HEK293 (cell line): ENCODE measurements at regions not wholly inside any gene's neighbourhood (a gene's known extent, or its start where the extent isn't known, plus 50 kb on each side); places are given as distances from the start of the nearest gene placed in this dataset.

Experiments used
- ZFP37 ChIP-seq: fragments of 450-650 bp; formaldehyde crosslinking; IDR thresholded peaks from 2 replicates; pipeline ENCODE4 v1.5.1; 2016; ENCODE audit warnings: missing biosample characterization, missing genetic modification characterization
- TF ChIP-seq, protein P1 (sequence below): fragments of 450-650 bp; formaldehyde crosslinking; IDR thresholded peaks from 2 replicates; pipeline ENCODE4 v1.5.1; 2016; ENCODE audit warnings: missing biosample characterization, missing genetic modification characterization
- TF ChIP-seq, protein P2 (sequence below): fragments of 450-650 bp; formaldehyde crosslinking; IDR thresholded peaks from 2 replicates; pipeline ENCODE4 v1.5.1; 2016; ENCODE audit warnings: missing biosample characterization, missing genetic modification characterization
- TF ChIP-seq, protein P3 (sequence below): fragments of 450-650 bp; formaldehyde crosslinking; IDR thresholded peaks from 2 replicates; pipeline ENCODE4 v1.5.1; 2017; ENCODE audit warnings: missing biosample characterization, missing genetic modification characterization
- TF ChIP-seq, protein P4 (sequence below): IDR thresholded peaks from 2 replicates; pipeline ENCODE4 v1.6.1; 2011; ENCODE audit warnings: mild to moderate bottlenecking, low read depth, low read length, borderline replicate concordance

DNA sequence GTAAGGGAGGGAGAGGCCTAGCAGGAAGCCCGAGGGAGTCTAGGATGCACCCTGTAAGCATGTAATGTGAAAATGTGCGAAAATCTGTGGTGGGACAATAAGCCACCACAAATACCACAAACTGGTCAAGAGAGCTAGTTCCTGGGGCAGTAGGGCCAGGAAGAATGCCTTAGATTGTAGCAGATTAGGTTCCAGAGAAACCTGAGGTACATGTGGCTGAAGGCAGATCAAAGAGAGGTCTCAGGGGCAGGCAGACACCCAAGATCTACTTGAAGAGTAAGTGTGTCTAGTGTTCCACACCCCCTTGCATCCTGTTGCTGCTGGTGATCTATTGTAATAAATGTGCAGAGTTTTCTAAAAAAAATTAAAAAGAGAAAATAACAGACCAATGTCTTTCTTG lies 1677.3 kb upstream of the CDH6 start:
- no peak for TF ChIP-seq ZFP37 (tag by site-specific recombination)
- TF ChIP-seq, protein P1, sequence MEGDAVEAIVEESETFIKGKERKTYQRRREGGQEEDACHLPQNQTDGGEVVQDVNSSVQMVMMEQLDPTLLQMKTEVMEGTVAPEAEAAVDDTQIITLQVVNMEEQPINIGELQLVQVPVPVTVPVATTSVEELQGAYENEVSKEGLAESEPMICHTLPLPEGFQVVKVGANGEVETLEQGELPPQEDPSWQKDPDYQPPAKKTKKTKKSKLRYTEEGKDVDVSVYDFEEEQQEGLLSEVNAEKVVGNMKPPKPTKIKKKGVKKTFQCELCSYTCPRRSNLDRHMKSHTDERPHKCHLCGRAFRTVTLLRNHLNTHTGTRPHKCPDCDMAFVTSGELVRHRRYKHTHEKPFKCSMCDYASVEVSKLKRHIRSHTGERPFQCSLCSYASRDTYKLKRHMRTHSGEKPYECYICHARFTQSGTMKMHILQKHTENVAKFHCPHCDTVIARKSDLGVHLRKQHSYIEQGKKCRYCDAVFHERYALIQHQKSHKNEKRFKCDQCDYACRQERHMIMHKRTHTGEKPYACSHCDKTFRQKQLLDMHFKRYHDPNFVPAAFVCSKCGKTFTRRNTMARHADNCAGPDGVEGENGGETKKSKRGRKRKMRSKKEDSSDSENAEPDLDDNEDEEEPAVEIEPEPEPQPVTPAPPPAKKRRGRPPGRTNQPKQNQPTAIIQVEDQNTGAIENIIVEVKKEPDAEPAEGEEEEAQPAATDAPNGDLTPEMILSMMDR (tag by site-specific recombination), result no peak
- TF ChIP-seq, protein P2, sequence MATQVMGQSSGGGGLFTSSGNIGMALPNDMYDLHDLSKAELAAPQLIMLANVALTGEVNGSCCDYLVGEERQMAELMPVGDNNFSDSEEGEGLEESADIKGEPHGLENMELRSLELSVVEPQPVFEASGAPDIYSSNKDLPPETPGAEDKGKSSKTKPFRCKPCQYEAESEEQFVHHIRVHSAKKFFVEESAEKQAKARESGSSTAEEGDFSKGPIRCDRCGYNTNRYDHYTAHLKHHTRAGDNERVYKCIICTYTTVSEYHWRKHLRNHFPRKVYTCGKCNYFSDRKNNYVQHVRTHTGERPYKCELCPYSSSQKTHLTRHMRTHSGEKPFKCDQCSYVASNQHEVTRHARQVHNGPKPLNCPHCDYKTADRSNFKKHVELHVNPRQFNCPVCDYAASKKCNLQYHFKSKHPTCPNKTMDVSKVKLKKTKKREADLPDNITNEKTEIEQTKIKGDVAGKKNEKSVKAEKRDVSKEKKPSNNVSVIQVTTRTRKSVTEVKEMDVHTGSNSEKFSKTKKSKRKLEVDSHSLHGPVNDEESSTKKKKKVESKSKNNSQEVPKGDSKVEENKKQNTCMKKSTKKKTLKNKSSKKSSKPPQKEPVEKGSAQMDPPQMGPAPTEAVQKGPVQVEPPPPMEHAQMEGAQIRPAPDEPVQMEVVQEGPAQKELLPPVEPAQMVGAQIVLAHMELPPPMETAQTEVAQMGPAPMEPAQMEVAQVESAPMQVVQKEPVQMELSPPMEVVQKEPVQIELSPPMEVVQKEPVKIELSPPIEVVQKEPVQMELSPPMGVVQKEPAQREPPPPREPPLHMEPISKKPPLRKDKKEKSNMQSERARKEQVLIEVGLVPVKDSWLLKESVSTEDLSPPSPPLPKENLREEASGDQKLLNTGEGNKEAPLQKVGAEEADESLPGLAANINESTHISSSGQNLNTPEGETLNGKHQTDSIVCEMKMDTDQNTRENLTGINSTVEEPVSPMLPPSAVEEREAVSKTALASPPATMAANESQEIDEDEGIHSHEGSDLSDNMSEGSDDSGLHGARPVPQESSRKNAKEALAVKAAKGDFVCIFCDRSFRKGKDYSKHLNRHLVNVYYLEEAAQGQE (tag by site-specific recombination), result no peak
- TF ChIP-seq, protein P3, sequence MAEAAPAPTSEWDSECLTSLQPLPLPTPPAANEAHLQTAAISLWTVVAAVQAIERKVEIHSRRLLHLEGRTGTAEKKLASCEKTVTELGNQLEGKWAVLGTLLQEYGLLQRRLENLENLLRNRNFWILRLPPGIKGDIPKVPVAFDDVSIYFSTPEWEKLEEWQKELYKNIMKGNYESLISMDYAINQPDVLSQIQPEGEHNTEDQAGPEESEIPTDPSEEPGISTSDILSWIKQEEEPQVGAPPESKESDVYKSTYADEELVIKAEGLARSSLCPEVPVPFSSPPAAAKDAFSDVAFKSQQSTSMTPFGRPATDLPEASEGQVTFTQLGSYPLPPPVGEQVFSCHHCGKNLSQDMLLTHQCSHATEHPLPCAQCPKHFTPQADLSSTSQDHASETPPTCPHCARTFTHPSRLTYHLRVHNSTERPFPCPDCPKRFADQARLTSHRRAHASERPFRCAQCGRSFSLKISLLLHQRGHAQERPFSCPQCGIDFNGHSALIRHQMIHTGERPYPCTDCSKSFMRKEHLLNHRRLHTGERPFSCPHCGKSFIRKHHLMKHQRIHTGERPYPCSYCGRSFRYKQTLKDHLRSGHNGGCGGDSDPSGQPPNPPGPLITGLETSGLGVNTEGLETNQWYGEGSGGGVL, result no peak
- TF ChIP-seq, protein P4, sequence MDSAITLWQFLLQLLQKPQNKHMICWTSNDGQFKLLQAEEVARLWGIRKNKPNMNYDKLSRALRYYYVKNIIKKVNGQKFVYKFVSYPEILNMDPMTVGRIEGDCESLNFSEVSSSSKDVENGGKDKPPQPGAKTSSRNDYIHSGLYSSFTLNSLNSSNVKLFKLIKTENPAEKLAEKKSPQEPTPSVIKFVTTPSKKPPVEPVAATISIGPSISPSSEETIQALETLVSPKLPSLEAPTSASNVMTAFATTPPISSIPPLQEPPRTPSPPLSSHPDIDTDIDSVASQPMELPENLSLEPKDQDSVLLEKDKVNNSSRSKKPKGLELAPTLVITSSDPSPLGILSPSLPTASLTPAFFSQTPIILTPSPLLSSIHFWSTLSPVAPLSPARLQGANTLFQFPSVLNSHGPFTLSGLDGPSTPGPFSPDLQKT, result no peak
